ENCODE measurements at regions not wholly inside any gene's neighbourhood (a gene's known extent, or its start where the extent isn't known, plus 50 kb on each side); places are given as distances from the start of the nearest gene placed in this dataset.
"Not testable (repeated sequence)": the region's sequence is repeated elsewhere in the genome, so short reads cannot be mapped to it uniquely, and the experiment has no call there.

DNA sequence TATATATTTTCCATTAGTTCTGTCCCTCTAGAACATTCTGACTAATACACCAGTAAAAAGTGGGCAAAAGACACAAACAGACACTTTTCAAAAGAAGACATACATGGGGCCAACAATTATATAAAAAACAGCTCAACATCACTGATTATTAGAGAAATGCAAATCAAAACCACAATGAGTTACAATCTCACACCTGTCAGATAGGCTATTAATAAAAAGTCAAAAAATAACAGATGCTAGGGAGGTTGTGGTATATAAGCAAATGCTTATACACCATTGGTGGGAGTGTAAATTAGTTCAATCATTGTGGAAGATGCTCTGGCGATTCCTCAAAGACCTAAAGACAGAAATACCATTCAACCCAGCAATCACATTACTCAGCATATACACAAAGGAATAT, 1707.8 kb downstream of the GRIK2 start:
- Histone ChIP-seq H3K9me2 (ENCODE audit: low read depth, low read length) (no peaks in the 10 kb centered on the region), H3K4me1 (ENCODE audit: insufficient read depth, low read length, severe bottlenecking) (peaks cover 16% of the 10 kb centered on the region), H3K27ac (ENCODE audit: low read depth, low read length, poor library complexity, severe bottlenecking) (no peak overlapping the region), H3K4me2 (ENCODE audit: low read length) (no peak overlapping the region), H3K27me3 (ENCODE audit: insufficient read depth, low read length) (no peaks in the 10 kb centered on the region), H3K9ac (ENCODE audit: low read length) (no peak overlapping the region), H3K4me3 (ENCODE audit: low read depth, low read length, poor library complexity, severe bottlenecking) (no peak overlapping the region), H3K9me3 (ENCODE audit: low read length) (no peaks in the 10 kb centered on the region), H3F3A (ENCODE audit: insufficient read depth, low read length) (no peaks in the 10 kb centered on the region), H3K36me3 (ENCODE audit: insufficient read depth, low read length) (no peaks in the 10 kb centered on the region), H2AFZ (ENCODE audit: low read length) (no peak overlapping the region), H3K79me2 (ENCODE audit: insufficient read depth, low read length) (no peaks in the 10 kb centered on the region), H4K20me1 (ENCODE audit: insufficient read depth, low read length) (no peaks in the 10 kb centered on the region)
- TF ChIP-seq, protein P1, sequence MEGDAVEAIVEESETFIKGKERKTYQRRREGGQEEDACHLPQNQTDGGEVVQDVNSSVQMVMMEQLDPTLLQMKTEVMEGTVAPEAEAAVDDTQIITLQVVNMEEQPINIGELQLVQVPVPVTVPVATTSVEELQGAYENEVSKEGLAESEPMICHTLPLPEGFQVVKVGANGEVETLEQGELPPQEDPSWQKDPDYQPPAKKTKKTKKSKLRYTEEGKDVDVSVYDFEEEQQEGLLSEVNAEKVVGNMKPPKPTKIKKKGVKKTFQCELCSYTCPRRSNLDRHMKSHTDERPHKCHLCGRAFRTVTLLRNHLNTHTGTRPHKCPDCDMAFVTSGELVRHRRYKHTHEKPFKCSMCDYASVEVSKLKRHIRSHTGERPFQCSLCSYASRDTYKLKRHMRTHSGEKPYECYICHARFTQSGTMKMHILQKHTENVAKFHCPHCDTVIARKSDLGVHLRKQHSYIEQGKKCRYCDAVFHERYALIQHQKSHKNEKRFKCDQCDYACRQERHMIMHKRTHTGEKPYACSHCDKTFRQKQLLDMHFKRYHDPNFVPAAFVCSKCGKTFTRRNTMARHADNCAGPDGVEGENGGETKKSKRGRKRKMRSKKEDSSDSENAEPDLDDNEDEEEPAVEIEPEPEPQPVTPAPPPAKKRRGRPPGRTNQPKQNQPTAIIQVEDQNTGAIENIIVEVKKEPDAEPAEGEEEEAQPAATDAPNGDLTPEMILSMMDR (IDR thresholded peaks at IDR 0.05; ENCODE audit: low read length): no peak
- no peak for TF ChIP-seq EZH2 (IDR thresholded peaks at IDR 0.05; ENCODE audit: borderline replicate concordance, low read length)

DNA sequence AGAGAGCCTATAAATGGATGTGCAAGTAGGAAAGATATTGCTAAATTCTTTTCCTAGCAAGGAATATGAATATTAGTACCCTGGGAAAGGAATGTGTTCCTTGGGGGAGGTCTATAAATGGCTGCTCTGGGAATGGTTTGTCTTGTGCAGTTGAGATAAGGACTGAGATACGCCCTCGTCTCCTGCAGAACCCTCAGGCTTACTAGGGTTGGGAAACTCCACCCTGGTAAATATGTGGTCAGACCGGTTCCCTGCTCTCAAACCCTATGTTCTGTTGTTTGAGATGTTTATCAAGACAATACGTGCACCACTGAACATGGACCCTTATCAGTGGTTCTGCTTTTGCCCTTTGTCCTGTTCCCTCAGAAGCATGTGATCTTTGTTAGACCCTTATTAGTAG, 1698.9 kb downstream of the GRIK2 start:
- not testable (repeated sequence) for H3K4me1 ChIP-seq (ENCODE audit: insufficient read depth, low read length, severe bottlenecking); H3F3A ChIP-seq (ENCODE audit: insufficient read depth, low read length); H3K9me3 ChIP-seq (ENCODE audit: low read length); H3K4me2 ChIP-seq (ENCODE audit: low read length); H3K27ac ChIP-seq (ENCODE audit: low read depth, low read length, poor library complexity, severe bottlenecking); H3K9me2 ChIP-seq (ENCODE audit: low read depth, low read length); H4K20me1 ChIP-seq (ENCODE audit: insufficient read depth, low read length); H3K9ac ChIP-seq (ENCODE audit: low read length); H3K79me2 ChIP-seq (ENCODE audit: insufficient read depth, low read length); H2AFZ ChIP-seq (ENCODE audit: low read length); H3K27me3 ChIP-seq (ENCODE audit: insufficient read depth, low read length); H3K4me3 ChIP-seq (ENCODE audit: low read depth, low read length, poor library complexity, severe bottlenecking); H3K36me3 ChIP-seq (ENCODE audit: insufficient read depth, low read length)

DNA sequence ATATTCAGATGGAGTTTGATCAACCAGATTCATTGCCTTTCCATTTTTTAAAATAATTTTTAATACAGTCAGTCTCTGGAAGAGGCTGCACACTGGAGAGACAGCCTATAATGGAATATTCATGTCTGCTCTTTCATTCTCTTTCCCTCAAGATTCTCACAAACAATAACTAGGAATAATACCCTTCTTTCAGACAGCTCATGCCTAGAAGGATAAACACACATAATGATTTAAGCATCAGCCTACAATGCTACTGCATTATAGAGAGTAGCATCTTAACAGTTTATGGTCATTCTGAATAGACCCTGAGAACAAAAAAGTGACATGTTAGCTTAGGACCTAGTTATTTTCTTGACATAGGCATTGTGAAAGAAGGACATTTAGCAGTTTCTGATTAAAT, 1692.3 kb downstream of the GRIK2 start:
- Histone ChIP-seq H3K9me3 (ENCODE audit: low read length) (no peaks in the 10 kb centered on the region), H4K20me1 (ENCODE audit: insufficient read depth, low read length) (no peaks in the 10 kb centered on the region), H3K4me2 (ENCODE audit: low read length) (no peak overlapping the region), H3F3A (ENCODE audit: insufficient read depth, low read length) (no peaks in the 10 kb centered on the region), H3K9me2 (ENCODE audit: low read depth, low read length) (no peaks in the 10 kb centered on the region), H3K4me1 (ENCODE audit: insufficient read depth, low read length, severe bottlenecking) (peaks cover 18% of the 10 kb centered on the region), H3K27ac (ENCODE audit: low read depth, low read length, poor library complexity, severe bottlenecking) (no peak overlapping the region), H3K79me2 (ENCODE audit: insufficient read depth, low read length) (no peaks in the 10 kb centered on the region), H3K27me3 (ENCODE audit: insufficient read depth, low read length) (no peaks in the 10 kb centered on the region), H2AFZ (ENCODE audit: low read length) (no peak overlapping the region), H3K36me3 (ENCODE audit: insufficient read depth, low read length) (no peaks in the 10 kb centered on the region), H3K9ac (ENCODE audit: low read length) (no peak overlapping the region), H3K4me3 (ENCODE audit: low read depth, low read length, poor library complexity, severe bottlenecking) (no peak overlapping the region)
- TF ChIP-seq, protein P1 (IDR thresholded peaks at IDR 0.05; ENCODE audit: low read length): no peak
- no peak for TF ChIP-seq EZH2 (IDR thresholded peaks at IDR 0.05; ENCODE audit: borderline replicate concordance, low read length)

DNA sequence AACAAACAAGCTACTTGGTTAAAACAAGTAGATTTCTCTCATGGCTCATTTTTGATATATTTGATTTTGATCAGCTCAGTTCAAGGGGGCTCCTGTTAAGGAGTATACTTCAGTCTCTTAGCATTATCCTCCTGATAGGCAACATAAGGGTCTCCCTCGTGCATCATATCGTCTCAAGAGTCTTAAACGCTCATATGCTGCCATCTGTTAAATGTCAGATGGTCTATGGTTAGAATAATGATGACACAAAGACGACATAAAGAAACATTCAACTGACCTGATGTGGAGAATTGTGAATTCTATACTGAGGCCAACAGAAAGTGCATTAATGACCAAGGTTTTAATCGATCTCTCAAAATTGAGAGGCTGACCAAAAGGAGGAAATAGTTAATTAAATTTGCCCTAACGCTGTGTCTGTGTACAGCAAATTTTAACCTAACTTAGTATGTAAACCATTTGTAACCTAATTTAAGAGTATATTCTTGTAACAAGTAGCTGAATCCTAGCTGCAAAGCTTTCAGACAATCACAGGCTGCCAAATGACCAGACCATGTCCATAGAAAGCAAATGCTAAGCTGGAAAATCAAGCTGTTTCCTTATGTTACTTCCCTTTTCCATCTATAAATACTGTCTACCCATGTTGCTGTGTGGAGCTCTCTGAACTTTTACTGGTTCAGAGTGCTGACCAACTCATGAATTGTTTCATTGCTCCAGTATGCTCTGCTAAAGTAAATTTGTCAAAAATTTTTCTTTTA, 1688.5 kb downstream of the GRIK2 start:
- Histone ChIP-seq H3F3A (ENCODE audit: insufficient read depth, low read length) (no peaks in the 10 kb centered on the region), H3K4me1 (ENCODE audit: insufficient read depth, low read length, severe bottlenecking) (peaks cover 37% of the 10 kb centered on the region), H3K9me2 (ENCODE audit: low read depth, low read length) (no peaks in the 10 kb centered on the region), H3K27ac (ENCODE audit: low read depth, low read length, poor library complexity, severe bottlenecking) (peak overlapping the region; percentile 82), H2AFZ (ENCODE audit: low read length) (peak overlapping the region; percentile 39), H3K4me2 (ENCODE audit: low read length) (0 out of 2 replicates have a peak overlapping the region, but pooled peaks have one; percentile 19), H3K36me3 (ENCODE audit: insufficient read depth, low read length) (no peaks in the 10 kb centered on the region), H3K27me3 (ENCODE audit: insufficient read depth, low read length) (no peaks in the 10 kb centered on the region), H3K9me3 (ENCODE audit: low read length) (no peaks in the 10 kb centered on the region), H3K4me3 (ENCODE audit: low read depth, low read length, poor library complexity, severe bottlenecking) (no peak overlapping the region), H3K79me2 (ENCODE audit: insufficient read depth, low read length) (no peaks in the 10 kb centered on the region), H4K20me1 (ENCODE audit: insufficient read depth, low read length) (no peaks in the 10 kb centered on the region), H3K9ac (ENCODE audit: low read length) (no peak overlapping the region)
- TF ChIP-seq, protein P1 (IDR thresholded peaks at IDR 0.05; ENCODE audit: low read length): no peak
- no peak for TF ChIP-seq EZH2 (IDR thresholded peaks at IDR 0.05; ENCODE audit: borderline replicate concordance, low read length)

All from OCI-LY1 (cell line).